ENCODE measurements at regions not wholly inside any gene's neighbourhood (a gene's known extent, or its start where the extent isn't known, plus 50 kb on each side); places are given as distances from the start of the nearest gene placed in this dataset.

GRCh38 chr9:83185488-83186154, 122.7 kb upstream of the RASEF start:
- Histone ChIP-seq H3K4me1 (ENCODE audit: control insufficient read depth in 2 of 3, insufficient read depth in 2 of 3, low read depth in 1 of 3, low read length in 3 of 3) (no peaks in the 10 kb centered on the region), H3K4me3 (ENCODE audit: low read length in 3 of 3) (no peak overlapping the region), H3K9me3 (ENCODE audit: control insufficient read depth in 2 of 3, insufficient read depth in 1 of 3, low read length in 3 of 3) (no peaks in the 10 kb centered on the region), H3K27ac (ENCODE audit: low read depth in 2 of 2, low read length in 2 of 2) (no peak overlapping the region), H3K36me3 (ENCODE audit: control insufficient read depth in 2 of 3, insufficient read depth in 3 of 3, low read length in 3 of 3) (no peaks in the 10 kb centered on the region), H3K9ac (ENCODE audit: low read length in 3 of 3) (no peak overlapping the region), H3K27me3 (ENCODE audit: control insufficient read depth, insufficient read depth, low read length) (no peaks in the 10 kb centered on the region)
- no peak for DNase-seq
- no peak for TF ChIP-seq CTCF (IDR thresholded peaks at IDR 0.05; ENCODE audit: borderline replicate concordance, extremely low read depth, insufficient read depth)
- intact Hi-C loops (cut with DNase I) = no loop called here
- no peak for FAIRE-seq

GRCh38 chr9:83183621-83184020, 120.7 kb upstream of the RASEF start:
- no peak for FAIRE-seq
- Histone ChIP-seq H3K9me3 (ENCODE audit: control insufficient read depth in 2 of 3, insufficient read depth in 1 of 3, low read length in 3 of 3) (no peaks in the 10 kb centered on the region), H3K4me1 (ENCODE audit: control insufficient read depth in 2 of 3, insufficient read depth in 2 of 3, low read depth in 1 of 3, low read length in 3 of 3) (no peaks in the 10 kb centered on the region), H3K4me3 (ENCODE audit: low read length in 3 of 3) (no peak overlapping the region), H3K27me3 (ENCODE audit: control insufficient read depth, insufficient read depth, low read length) (no peaks in the 10 kb centered on the region), H3K27ac (ENCODE audit: low read depth in 2 of 2, low read length in 2 of 2) (no peak overlapping the region), H3K36me3 (ENCODE audit: control insufficient read depth in 2 of 3, insufficient read depth in 3 of 3, low read length in 3 of 3) (no peaks in the 10 kb centered on the region), H3K9ac (ENCODE audit: low read length in 3 of 3) (no peak overlapping the region)
- intact Hi-C loops (cut with DNase I) = no loop called here
- no peak for DNase-seq
- no peak for TF ChIP-seq CTCF (IDR thresholded peaks at IDR 0.05; ENCODE audit: borderline replicate concordance, extremely low read depth, insufficient read depth)

GRCh38 chr9:83182071-83182470, 119.1 kb upstream of the RASEF start:
- no peak overlapping the region for H3K4me3 ChIP-seq (ENCODE audit: low read length in 3 of 3)
- intact Hi-C loops (cut with DNase I) = no loop called here
- no peak for FAIRE-seq
- DNase-seq = peak in 2 of 5 donors; percentile 35 to 49
- H3K27me3 ChIP-seq (ENCODE audit: control insufficient read depth, insufficient read depth, low read length) = no peaks in the 10 kb centered on the region
- H3K9me3 ChIP-seq (ENCODE audit: control insufficient read depth in 2 of 3, insufficient read depth in 1 of 3, low read length in 3 of 3) = no peaks in the 10 kb centered on the region
- no peak for TF ChIP-seq CTCF (IDR thresholded peaks at IDR 0.05; ENCODE audit: borderline replicate concordance, extremely low read depth, insufficient read depth)
- no peaks in the 10 kb centered on the region for H3K4me1 ChIP-seq (ENCODE audit: control insufficient read depth in 2 of 3, insufficient read depth in 2 of 3, low read depth in 1 of 3, low read length in 3 of 3)
- no peak overlapping the region for H3K27ac ChIP-seq (ENCODE audit: low read depth in 2 of 2, low read length in 2 of 2)
- no peaks in the 10 kb centered on the region for H3K36me3 ChIP-seq (ENCODE audit: control insufficient read depth in 2 of 3, insufficient read depth in 3 of 3, low read length in 3 of 3)
- H3K9ac ChIP-seq (ENCODE audit: low read length in 3 of 3) = no peak overlapping the region

GRCh38 chr9:83178717-83179116, 115.8 kb upstream of the RASEF start:
- Histone ChIP-seq H3K9me3 (ENCODE audit: control insufficient read depth in 2 of 3, insufficient read depth in 1 of 3, low read length in 3 of 3) (no peaks in the 10 kb centered on the region), H3K4me3 (ENCODE audit: low read length in 3 of 3) (no peak overlapping the region), H3K27ac (ENCODE audit: low read depth in 2 of 2, low read length in 2 of 2) (no peak overlapping the region), H3K4me1 (ENCODE audit: control insufficient read depth in 2 of 3, insufficient read depth in 2 of 3, low read depth in 1 of 3, low read length in 3 of 3) (no peaks in the 10 kb centered on the region), H3K9ac (ENCODE audit: low read length in 3 of 3) (no peak overlapping the region), H3K27me3 (ENCODE audit: control insufficient read depth, insufficient read depth, low read length) (no peaks in the 10 kb centered on the region), H3K36me3 (ENCODE audit: control insufficient read depth in 2 of 3, insufficient read depth in 3 of 3, low read length in 3 of 3) (no peaks in the 10 kb centered on the region)
- DNase-seq (no peak), FAIRE-seq (no peak)
- no peak for TF ChIP-seq CTCF (IDR thresholded peaks at IDR 0.05; ENCODE audit: borderline replicate concordance, extremely low read depth, insufficient read depth)
- intact Hi-C loops (cut with DNase I) = no loop called here

All from kidney (tissue), 13 donors.